ENCODE measurements at regions not wholly inside any gene's neighbourhood (a gene's known extent, or its start where the extent isn't known, plus 50 kb on each side); places are given as distances from the start of the nearest gene placed in this dataset.

DNA sequence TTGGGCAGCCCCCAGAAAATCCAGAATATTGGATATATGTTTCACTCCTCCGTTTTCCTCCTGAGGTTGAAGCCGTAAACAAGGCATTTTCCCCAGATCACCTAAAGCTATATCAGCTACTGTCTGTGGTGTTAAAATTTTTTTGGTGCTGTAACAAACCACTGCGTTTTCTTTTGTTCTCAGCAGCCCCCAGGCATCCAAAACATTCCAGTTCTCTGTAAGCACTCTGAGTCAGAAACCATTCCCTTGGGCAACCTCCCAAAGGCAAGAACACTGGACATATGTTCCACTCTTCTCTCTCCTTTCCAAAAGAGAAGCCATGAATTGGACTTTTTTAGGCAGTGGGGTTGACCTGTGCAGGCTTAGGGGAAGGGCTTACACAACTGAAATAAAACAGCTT is 310.9 kb downstream of the MID1IP1 start:
- no peak for TF ChIP-seq ZNF274 (IDR thresholded peaks at IDR 0.05; ENCODE audit: low read depth, low read length)
- TF ChIP-seq YY1 (IDR thresholded peaks at IDR 0.05; ENCODE audit: insufficient read depth, insufficient read length): no peak
- no peak for TF ChIP-seq SUZ12 (IDR thresholded peaks at IDR 0.05; ENCODE audit: extremely low read depth, insufficient read depth, insufficient read length)

All from NT2/D1 (cell line).